ENCODE measurements at regions not wholly inside any gene's neighbourhood (a gene's known extent, or its start where the extent isn't known, plus 50 kb on each side); places are given as distances from the start of the nearest gene placed in this dataset.

DNA sequence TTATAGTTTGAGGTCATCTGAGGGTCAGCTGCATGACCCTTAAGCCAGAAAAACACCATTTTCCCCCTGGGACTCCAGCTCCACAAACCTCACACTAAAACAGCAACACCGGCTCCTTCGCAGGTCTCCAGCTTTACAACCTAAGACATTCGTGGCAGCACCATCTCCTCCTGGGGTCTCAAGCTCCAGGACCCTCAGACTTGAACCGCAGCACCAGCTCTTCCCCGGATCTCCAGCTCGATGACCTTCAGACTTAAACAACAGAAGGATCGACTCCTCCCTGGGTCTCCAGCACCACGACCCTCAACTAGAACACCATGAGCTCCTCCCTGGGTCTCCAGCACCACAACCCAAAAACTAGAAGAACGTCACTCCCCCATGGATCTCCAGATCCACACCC lies 233.7 kb upstream of the CNTN6 start (continued):
- TF ChIP-seq, protein P1, sequence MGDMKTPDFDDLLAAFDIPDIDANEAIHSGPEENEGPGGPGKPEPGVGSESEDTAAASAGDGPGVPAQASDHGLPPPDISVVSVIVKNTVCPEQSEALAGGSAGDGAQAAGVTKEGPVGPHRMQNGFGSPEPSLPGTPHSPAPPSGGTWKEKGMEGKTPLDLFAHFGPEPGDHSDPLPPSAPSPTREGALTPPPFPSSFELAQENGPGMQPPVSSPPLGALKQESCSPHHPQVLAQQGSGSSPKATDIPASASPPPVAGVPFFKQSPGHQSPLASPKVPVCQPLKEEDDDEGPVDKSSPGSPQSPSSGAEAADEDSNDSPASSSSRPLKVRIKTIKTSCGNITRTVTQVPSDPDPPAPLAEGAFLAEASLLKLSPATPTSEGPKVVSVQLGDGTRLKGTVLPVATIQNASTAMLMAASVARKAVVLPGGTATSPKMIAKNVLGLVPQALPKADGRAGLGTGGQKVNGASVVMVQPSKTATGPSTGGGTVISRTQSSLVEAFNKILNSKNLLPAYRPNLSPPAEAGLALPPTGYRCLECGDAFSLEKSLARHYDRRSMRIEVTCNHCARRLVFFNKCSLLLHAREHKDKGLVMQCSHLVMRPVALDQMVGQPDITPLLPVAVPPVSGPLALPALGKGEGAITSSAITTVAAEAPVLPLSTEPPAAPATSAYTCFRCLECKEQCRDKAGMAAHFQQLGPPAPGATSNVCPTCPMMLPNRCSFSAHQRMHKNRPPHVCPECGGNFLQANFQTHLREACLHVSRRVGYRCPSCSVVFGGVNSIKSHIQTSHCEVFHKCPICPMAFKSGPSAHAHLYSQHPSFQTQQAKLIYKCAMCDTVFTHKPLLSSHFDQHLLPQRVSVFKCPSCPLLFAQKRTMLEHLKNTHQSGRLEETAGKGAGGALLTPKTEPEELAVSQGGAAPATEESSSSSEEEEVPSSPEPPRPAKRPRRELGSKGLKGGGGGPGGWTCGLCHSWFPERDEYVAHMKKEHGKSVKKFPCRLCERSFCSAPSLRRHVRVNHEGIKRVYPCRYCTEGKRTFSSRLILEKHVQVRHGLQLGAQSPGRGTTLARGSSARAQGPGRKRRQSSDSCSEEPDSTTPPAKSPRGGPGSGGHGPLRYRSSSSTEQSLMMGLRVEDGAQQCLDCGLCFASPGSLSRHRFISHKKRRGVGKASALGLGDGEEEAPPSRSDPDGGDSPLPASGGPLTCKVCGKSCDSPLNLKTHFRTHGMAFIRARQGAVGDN (IDR thresholded peaks at IDR 0.05) = no peak
- TF ChIP-seq KAT2A (conservative IDR thresholded peaks at IDR 0.05; ENCODE audit: control insufficient read depth, low read depth, low read length) = no peak
- no peak for TF ChIP-seq STAT1 (conservative IDR thresholded peaks at IDR 0.05)
- no peak for TF ChIP-seq SIN3A (IDR thresholded peaks at IDR 0.05; ENCODE audit: low read depth, low read length)
- no peak for TF ChIP-seq LARP7 (IDR thresholded peaks at IDR 0.05)

DNA sequence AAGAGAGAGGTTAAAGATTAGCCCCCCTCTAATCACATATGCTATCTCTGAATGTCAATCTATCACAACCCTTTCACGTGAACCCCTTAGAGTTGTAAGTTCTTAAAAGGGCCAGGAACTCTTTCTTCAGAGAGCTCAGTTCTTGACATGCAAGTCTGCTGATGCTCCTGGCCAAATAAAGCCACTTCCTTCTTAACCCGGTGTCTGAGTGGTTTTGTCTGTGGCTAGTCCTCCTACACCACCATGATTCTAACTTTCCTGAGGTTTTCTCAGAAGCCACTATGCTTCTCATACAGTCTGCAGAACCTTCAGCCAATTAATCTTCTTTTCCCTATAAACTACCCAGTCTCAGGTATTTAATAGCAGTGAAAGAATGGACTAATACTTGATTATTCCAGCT lies 231.1 kb upstream of the CNTN6 start:
- Histone ChIP-seq H3K27me3 (replicated peaks in 1 of 2; ENCODE audit: control insufficient read depth in 2 of 2, insufficient read depth in 2 of 2, low read length in 1 of 2) (no peaks in the 10 kb centered on the region), H4K20me1 (ENCODE audit: control insufficient read depth, insufficient read depth) (no peaks in the 10 kb centered on the region), H2AFZ (ENCODE audit: control insufficient read depth, low read depth, low read length) (no peak overlapping the region), H3K36me3 (ENCODE audit: control insufficient read depth in 2 of 2, insufficient read depth in 2 of 2, low read length in 1 of 2) (no peaks in the 10 kb centered on the region), H3K4me1 (ENCODE audit: control insufficient read depth, insufficient read depth, low read length) (no peaks in the 10 kb centered on the region), H3K9me3 (replicated peaks; ENCODE audit: control insufficient read depth, insufficient read depth, low read length) (no peaks in the 10 kb centered on the region), H3K79me2 (ENCODE audit: control insufficient read depth, insufficient read depth, low read length) (no peaks in the 10 kb centered on the region), H3K4me3 (no peak overlapping the region), H3K4me2 (ENCODE audit: control insufficient read depth, insufficient read depth) (no peak overlapping the region), H3K9ac (ENCODE audit: control insufficient read depth, insufficient read depth, low read length) (no peak overlapping the region), H3K27ac (ENCODE audit: control insufficient read depth, insufficient read depth) (no peak overlapping the region)
- intact Hi-C loops (cut with micrococcal nuclease; ENCODE audit: unreplicated experiment) (no loop called here), in situ Hi-C loops (cut with MboI) (no loop called here)
- ChIA-PET POLR2A (no interaction called here), SMC1A (ENCODE audit: uncharacterized antibody, unreplicated experiment) (no interaction called here), CTCF (interaction anchor here (1.5 to 2.4 kb wide), 2 partner anchors 10 to 11 kb away, joined by 5 to 11 read pairs; no protein-coding TSS in a partner anchor), RAD21 (ENCODE audit: unreplicated experiment) (no interaction called here)
- BruUV-seq (replicated peaks) = no TSS peak
- DNase-seq (ENCODE audit: low read depth, low spot score) (no peak), FAIRE-seq (no peak), ATAC-seq (no peak)
- WGBS (ENCODE audit: insufficient coverage, insufficient replicate concordance, low lambda C conversion rate, missing lambda C conversion rate) = 2% methylated on average over 2 of the region's 2 CpGs
- TF ChIP-seq, protein P2, sequence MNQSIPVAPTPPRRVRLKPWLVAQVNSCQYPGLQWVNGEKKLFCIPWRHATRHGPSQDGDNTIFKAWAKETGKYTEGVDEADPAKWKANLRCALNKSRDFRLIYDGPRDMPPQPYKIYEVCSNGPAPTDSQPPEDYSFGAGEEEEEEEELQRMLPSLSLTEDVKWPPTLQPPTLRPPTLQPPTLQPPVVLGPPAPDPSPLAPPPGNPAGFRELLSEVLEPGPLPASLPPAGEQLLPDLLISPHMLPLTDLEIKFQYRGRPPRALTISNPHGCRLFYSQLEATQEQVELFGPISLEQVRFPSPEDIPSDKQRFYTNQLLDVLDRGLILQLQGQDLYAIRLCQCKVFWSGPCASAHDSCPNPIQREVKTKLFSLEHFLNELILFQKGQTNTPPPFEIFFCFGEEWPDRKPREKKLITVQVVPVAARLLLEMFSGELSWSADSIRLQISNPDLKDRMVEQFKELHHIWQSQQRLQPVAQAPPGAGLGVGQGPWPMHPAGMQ (IDR thresholded peaks at IDR 0.05; ENCODE audit: borderline replicate concordance) = no peak
- TF ChIP-seq SIN3A (IDR thresholded peaks at IDR 0.05; ENCODE audit: low read depth, low read length) (no peak), FOXK2 (IDR thresholded peaks at IDR 0.05) (no peak), BACH1 (IDR thresholded peaks at IDR 0.05; ENCODE audit: borderline replicate concordance) (no peak), IKZF1 (conservative IDR thresholded peaks at IDR 0.05) (no peak), ZZZ3 (IDR thresholded peaks at IDR 0.05; ENCODE audit: control insufficient read depth, insufficient read length, low read depth) (no peak), BCL11A (IDR thresholded peaks at IDR 0.05; ENCODE audit: low read depth, low read length) (no peak), CHD2 (IDR thresholded peaks at IDR 0.05; ENCODE audit: borderline replicate concordance, low read depth, low read length) (no peak), HDAC2 (IDR thresholded peaks at IDR 0.05) (no peak)
- TF ChIP-seq, protein P3, sequence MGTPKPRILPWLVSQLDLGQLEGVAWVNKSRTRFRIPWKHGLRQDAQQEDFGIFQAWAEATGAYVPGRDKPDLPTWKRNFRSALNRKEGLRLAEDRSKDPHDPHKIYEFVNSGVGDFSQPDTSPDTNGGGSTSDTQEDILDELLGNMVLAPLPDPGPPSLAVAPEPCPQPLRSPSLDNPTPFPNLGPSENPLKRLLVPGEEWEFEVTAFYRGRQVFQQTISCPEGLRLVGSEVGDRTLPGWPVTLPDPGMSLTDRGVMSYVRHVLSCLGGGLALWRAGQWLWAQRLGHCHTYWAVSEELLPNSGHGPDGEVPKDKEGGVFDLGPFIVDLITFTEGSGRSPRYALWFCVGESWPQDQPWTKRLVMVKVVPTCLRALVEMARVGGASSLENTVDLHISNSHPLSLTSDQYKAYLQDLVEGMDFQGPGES (IDR thresholded peaks at IDR 0.05) = no peak
- TF ChIP-seq, protein P4, sequence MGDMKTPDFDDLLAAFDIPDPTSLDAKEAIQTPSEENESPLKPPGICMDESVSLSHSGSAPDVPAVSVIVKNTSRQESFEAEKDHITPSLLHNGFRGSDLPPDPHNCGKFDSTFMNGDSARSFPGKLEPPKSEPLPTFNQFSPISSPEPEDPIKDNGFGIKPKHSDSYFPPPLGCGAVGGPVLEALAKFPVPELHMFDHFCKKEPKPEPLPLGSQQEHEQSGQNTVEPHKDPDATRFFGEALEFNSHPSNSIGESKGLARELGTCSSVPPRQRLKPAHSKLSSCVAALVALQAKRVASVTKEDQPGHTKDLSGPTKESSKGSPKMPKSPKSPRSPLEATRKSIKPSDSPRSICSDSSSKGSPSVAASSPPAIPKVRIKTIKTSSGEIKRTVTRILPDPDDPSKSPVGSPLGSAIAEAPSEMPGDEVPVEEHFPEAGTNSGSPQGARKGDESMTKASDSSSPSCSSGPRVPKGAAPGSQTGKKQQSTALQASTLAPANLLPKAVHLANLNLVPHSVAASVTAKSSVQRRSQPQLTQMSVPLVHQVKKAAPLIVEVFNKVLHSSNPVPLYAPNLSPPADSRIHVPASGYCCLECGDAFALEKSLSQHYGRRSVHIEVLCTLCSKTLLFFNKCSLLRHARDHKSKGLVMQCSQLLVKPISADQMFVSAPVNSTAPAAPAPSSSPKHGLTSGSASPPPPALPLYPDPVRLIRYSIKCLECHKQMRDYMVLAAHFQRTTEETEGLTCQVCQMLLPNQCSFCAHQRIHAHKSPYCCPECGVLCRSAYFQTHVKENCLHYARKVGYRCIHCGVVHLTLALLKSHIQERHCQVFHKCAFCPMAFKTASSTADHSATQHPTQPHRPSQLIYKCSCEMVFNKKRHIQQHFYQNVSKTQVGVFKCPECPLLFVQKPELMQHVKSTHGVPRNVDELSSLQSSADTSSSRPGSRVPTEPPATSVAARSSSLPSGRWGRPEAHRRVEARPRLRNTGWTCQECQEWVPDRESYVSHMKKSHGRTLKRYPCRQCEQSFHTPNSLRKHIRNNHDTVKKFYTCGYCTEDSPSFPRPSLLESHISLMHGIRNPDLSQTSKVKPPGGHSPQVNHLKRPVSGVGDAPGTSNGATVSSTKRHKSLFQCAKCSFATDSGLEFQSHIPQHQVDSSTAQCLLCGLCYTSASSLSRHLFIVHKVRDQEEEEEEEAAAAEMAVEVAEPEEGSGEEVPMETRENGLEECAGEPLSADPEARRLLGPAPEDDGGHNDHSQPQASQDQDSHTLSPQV (IDR thresholded peaks at IDR 0.05) = no peak

All from GM12878 (cell line).